ENCODE measurements at regions not wholly inside any gene's neighbourhood (a gene's known extent, or its start where the extent isn't known, plus 50 kb on each side); places are given as distances from the start of the nearest gene placed in this dataset.

- TF ChIP-seq CTCF (IDR thresholded peaks at IDR 0.05) (no peak), POLR2A (IDR thresholded peaks at IDR 0.05) (no peak)
Measured at GRCh38 chrX:117680286-117680685, 436.3 kb downstream of the KLHL13 start.

Data from right lobe of liver (tissue), 4 donors.